Vagina (tissue), 2 donors: ENCODE measurements at regions not wholly inside any gene's neighbourhood (a gene's known extent, or its start where the extent isn't known, plus 50 kb on each side); places are given as distances from the start of the nearest gene placed in this dataset.

Experiments used
- POLR2A ChIP-seq, 2 donors: fragments of 450-650 bp; IDR thresholded peaks; one replicate each; pipeline ENCODE4 v1.6.1; 2017; ENCODE audit warnings: antibody characterized with exemption in 2 of 2, mild to moderate bottlenecking in 2 of 2, moderate library complexity in 2 of 2
- POLR2AphosphoS5 ChIP-seq, 2 donors: sonication (generic); formaldehyde crosslinking; IDR thresholded peaks; one replicate each; pipeline ENCODE4 v1.9.0; 2017; ENCODE audit warnings: antibody characterized with exemption in 2 of 2, mild to moderate bottlenecking in 2 of 2, low read depth in 1 of 2; ENCODE audit not compliant: insufficient read depth in 1 of 2
- TF ChIP-seq, protein P1 (sequence below), 3 experiments: fragments of 450-650 bp in 2 of 3; fragments of 200-600 bp in 1 of 3; sonication (generic) in 1 of 3; IDR thresholded peaks; one replicate each; pipeline ENCODE4 v1.5.1; 2017 to 2019; ENCODE audit warnings: antibody characterized with exemption in 3 of 3, mild to moderate bottlenecking in 2 of 3, moderate library complexity in 2 of 3

- TF ChIP-seq, protein P1, sequence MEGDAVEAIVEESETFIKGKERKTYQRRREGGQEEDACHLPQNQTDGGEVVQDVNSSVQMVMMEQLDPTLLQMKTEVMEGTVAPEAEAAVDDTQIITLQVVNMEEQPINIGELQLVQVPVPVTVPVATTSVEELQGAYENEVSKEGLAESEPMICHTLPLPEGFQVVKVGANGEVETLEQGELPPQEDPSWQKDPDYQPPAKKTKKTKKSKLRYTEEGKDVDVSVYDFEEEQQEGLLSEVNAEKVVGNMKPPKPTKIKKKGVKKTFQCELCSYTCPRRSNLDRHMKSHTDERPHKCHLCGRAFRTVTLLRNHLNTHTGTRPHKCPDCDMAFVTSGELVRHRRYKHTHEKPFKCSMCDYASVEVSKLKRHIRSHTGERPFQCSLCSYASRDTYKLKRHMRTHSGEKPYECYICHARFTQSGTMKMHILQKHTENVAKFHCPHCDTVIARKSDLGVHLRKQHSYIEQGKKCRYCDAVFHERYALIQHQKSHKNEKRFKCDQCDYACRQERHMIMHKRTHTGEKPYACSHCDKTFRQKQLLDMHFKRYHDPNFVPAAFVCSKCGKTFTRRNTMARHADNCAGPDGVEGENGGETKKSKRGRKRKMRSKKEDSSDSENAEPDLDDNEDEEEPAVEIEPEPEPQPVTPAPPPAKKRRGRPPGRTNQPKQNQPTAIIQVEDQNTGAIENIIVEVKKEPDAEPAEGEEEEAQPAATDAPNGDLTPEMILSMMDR (IDR thresholded peaks at IDR 0.05), result no peak
- TF ChIP-seq POLR2AphosphoS5 (IDR thresholded peaks at IDR 0.05; ENCODE audit: insufficient read depth in 1 of 2, low read depth in 1 of 2) (peak in 1 of 2 donors; percentile 32), POLR2A (IDR thresholded peaks at IDR 0.05) (no peak)
Measured at GRCh38 chr1:222283147-222283768, 264.6 kb downstream of the HHIPL2 start.
